ENCODE measurements at regions not wholly inside any gene's neighbourhood (a gene's known extent, or its start where the extent isn't known, plus 50 kb on each side); places are given as distances from the start of the nearest gene placed in this dataset.

DNA sequence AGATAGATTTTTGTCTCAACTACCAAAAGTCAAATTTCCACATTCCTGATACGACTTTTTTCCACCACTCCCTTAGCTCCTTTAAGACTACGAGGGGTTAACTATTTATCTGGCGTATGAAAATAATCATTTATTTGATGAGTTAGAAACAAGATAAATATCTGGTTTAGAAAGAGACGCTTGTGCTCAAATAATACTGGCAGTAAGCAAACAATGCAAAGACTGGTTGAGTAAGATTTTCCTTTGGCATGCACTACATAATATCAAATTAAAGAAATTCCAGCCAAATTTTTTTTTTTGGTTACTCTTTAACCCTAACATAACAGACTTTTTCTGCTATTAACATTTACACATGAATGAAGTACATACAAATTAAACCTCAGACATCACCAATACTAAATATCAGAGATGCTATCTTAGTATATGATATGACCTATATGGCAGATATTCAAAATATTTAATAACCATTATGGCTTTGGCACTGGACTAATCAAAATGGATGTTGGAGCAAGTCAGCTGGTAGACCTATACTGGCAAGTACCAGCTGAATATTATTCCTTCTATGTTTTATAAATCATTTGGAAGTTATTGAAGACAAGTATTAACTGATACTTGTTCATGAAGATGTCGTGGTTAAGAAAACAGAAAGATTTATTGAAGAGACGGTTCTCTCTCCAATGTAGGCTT is 345.3 kb downstream of the TFAP2B start:
- no peak for TF ChIP-seq GATA3 (IDR thresholded peaks at IDR 0.05; ENCODE audit: low read depth, low read length)
- no peak for TF ChIP-seq GATA2 (IDR thresholded peaks at IDR 0.05; ENCODE audit: low read depth, low read length)

Data from SH-SY5Y (cell line).